Prostate gland (tissue), 2 donors: ENCODE measurements at regions not wholly inside any gene's neighbourhood (a gene's known extent, or its start where the extent isn't known, plus 50 kb on each side); places are given as distances from the start of the nearest gene placed in this dataset.

ENCODE experiments used
- POLR2A ChIP-seq: fragments of 450-650 bp; IDR thresholded peaks from one replicate; pipeline ENCODE4 v1.6.1; 2016; ENCODE audit warnings: antibody characterized with exemption, mild to moderate bottlenecking
- POLR2AphosphoS5 ChIP-seq: sonication (generic); formaldehyde crosslinking; IDR thresholded peaks from one replicate; pipeline ENCODE4 v1.6.1; 2017; ENCODE audit warnings: antibody characterized with exemption
- TF ChIP-seq, protein P1 (sequence below), 4 experiments: fragments of 200-600 bp in 2 of 4; fragments of 450-650 bp in 2 of 4; sonication (generic) in 2 of 4; IDR thresholded peaks; 1 replicate in 3 of 4; 2 replicates in 1 of 4; pipeline ENCODE4 v1.5.1; 2016 to 2019; ENCODE audit warnings: antibody characterized with exemption in 4 of 4, mild to moderate bottlenecking in 2 of 4, moderate library complexity in 2 of 4

DNA sequence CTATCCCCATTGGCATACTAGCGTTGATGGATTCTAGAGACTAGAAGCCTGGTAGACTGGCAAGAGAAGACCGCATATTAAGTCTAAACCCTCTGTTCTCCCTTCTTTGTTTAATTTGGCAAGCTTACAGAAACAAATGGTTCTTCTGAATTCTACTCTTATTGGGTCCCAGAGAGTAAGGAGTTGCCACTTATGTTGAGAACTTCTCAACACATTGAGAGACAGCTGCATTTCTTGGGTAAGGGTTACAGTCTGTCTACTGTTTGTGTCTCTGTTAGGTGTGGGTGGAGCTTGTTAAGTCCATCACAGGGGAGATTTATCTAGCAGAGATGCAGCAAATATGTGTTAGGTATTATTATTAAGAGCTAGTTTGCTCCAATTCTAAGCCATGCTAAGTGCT, 435.8 kb upstream of the MEIS1 start:
- TF ChIP-seq, protein P1, sequence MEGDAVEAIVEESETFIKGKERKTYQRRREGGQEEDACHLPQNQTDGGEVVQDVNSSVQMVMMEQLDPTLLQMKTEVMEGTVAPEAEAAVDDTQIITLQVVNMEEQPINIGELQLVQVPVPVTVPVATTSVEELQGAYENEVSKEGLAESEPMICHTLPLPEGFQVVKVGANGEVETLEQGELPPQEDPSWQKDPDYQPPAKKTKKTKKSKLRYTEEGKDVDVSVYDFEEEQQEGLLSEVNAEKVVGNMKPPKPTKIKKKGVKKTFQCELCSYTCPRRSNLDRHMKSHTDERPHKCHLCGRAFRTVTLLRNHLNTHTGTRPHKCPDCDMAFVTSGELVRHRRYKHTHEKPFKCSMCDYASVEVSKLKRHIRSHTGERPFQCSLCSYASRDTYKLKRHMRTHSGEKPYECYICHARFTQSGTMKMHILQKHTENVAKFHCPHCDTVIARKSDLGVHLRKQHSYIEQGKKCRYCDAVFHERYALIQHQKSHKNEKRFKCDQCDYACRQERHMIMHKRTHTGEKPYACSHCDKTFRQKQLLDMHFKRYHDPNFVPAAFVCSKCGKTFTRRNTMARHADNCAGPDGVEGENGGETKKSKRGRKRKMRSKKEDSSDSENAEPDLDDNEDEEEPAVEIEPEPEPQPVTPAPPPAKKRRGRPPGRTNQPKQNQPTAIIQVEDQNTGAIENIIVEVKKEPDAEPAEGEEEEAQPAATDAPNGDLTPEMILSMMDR (IDR thresholded peaks at IDR 0.05) = no peak
- TF ChIP-seq POLR2A = no peak
- TF ChIP-seq POLR2AphosphoS5 = no peak
